Activated CD8-positive, alpha-beta T cell treated with anti-CD3 and anti-CD28 coated beads for 36 hours (primary cell): ENCODE measurements at regions not wholly inside any gene's neighbourhood (a gene's known extent, or its start where the extent isn't known, plus 50 kb on each side); places are given as distances from the start of the nearest gene placed in this dataset.

Experiments used
- ATAC-seq: fragments of 200-7000 bp; cut with Tn5 transposase; one replicate; pipeline ENCODE4 v1.10.0; 2021; ENCODE audit warnings: mild to moderate bottlenecking, moderate library complexity
- CTCF ChIA-PET: fragments of 350-600 bp; sonication (Branson Sonifier 250); formaldehyde crosslinking; loops from one replicate; lab custom pipeline; 2021; ENCODE audit warnings: antibody characterized with exemption; lab: Charles Lee
- POLR2A ChIA-PET: fragments of 350-600 bp; sonication (Branson Sonifier 250); formaldehyde crosslinking; loops from one replicate; lab custom pipeline; 2021; ENCODE audit warnings: antibody characterized with exemption; lab: Charles Lee
- DNase-seq: peaks from one replicate; pipeline ENCODE4 v3.0.0-alpha.2; 2020
- H3K27ac Mint-ChIP-seq: one replicate; pipeline ENCODE4 v1.8.0; 2021; ENCODE audit warnings: mild to moderate bottlenecking, mixed read lengths
- H3K27me3 Mint-ChIP-seq: one replicate; pipeline ENCODE4 v1.8.0; 2021; ENCODE audit warnings: mixed read lengths
- H3K36me3 Mint-ChIP-seq: one replicate; pipeline ENCODE4 v1.8.0; 2021; ENCODE audit warnings: low read depth, mixed read lengths
- H3K4me1 Mint-ChIP-seq: one replicate; pipeline ENCODE4 v1.8.0; 2021; ENCODE audit warnings: low read depth, mixed read lengths
- H3K4me3 Mint-ChIP-seq: one replicate; pipeline ENCODE4 v1.8.0; 2021; ENCODE audit warnings: mild to moderate bottlenecking, moderate library complexity, mixed read lengths
- H3K9me3 Mint-ChIP-seq: one replicate; pipeline ENCODE4 v1.8.0; 2021; ENCODE audit warnings: mixed read lengths
- CTCF ChIP-seq: fragments of 200-600 bp; IDR thresholded peaks from one replicate; pipeline ENCODE4 v1.8.0; 2022; ENCODE audit warnings: antibody characterized with exemption, mild to moderate bottlenecking
- intact Hi-C: fragments of 100-400 bp; cut with micrococcal nuclease; formaldehyde crosslinking; loops from one replicate; pipeline ENCODE4 v1.10.0; 2022

GRCh38 chr7:421136-421991 lies 98.3 kb downstream of the PDGFA start:
- H3K27ac Mint-ChIP-seq: no peak overlapping the region
- intact Hi-C loops: no loop called here

GRCh38 chr7:422191-422885 lies 97.3 kb downstream of the PDGFA start:
- intact Hi-C loops: no loop called here
- Mint-ChIP-seq H3K27me3 (no peaks in the 10 kb centered on the region), H3K4me3 (no peak overlapping the region), H3K4me1 (no peaks in the 10 kb centered on the region), H3K27ac (no peak overlapping the region), H3K9me3 (peaks cover 8% of the 10 kb centered on the region), H3K36me3 (no peaks in the 10 kb centered on the region)
- ChIA-PET POLR2A (no interaction called here), CTCF (no interaction called here)
- no peak for TF ChIP-seq CTCF
- DNase-seq: no peak
- ATAC-seq: no peak

More at GRCh38 chr7:421136-421991, 98.3 kb downstream of the PDGFA start:
- H3K9me3 Mint-ChIP-seq: peaks cover 9% of the 10 kb centered on the region
- ATAC-seq (no peak), DNase-seq (no peak)
- no peak for TF ChIP-seq CTCF
- no peaks in the 10 kb centered on the region for H3K27me3 Mint-ChIP-seq
- ChIA-PET POLR2A (interaction anchor here (1.1 kb wide), 1 partner anchor 213 kb away, joined by 3 read pairs; no protein-coding TSS in a partner anchor), CTCF (no interaction called here)
- H3K4me1 Mint-ChIP-seq: no peaks in the 10 kb centered on the region
- no peak overlapping the region for H3K4me3 Mint-ChIP-seq
- no peaks in the 10 kb centered on the region for H3K36me3 Mint-ChIP-seq

- no peak overlapping the region for H3K27ac Mint-ChIP-seq
- no peak for TF ChIP-seq CTCF
- ChIA-PET CTCF (no interaction called here), POLR2A (no interaction called here)
- no peak for ATAC-seq
- H3K4me3 Mint-ChIP-seq: no peak overlapping the region
- peaks cover 3% of the 10 kb centered on the region for H3K9me3 Mint-ChIP-seq
- H3K36me3 Mint-ChIP-seq: no peaks in the 10 kb centered on the region
- no peak for DNase-seq
- no peaks in the 10 kb centered on the region for H3K27me3 Mint-ChIP-seq
- intact Hi-C loops: no loop called here
- no peaks in the 10 kb centered on the region for H3K4me1 Mint-ChIP-seq
Observed at GRCh38 chr7:422886-423225, 96.8 kb downstream of the PDGFA start.

GRCh38 chr7:423312-424260 lies 96.1 kb downstream of the PDGFA start:
- Mint-ChIP-seq H3K9me3 (no peaks in the 10 kb centered on the region), H3K4me1 (no peaks in the 10 kb centered on the region), H3K27ac (no peak overlapping the region), H3K27me3 (no peaks in the 10 kb centered on the region), H3K4me3 (no peak overlapping the region), H3K36me3 (no peaks in the 10 kb centered on the region)
- ATAC-seq (no peak), DNase-seq (no peak)
- CTCF ChIA-PET: no interaction called here
- TF ChIP-seq CTCF: no peak
- POLR2A ChIA-PET: no interaction called here
- intact Hi-C loops: no loop called here
